Activated CD8-positive, alpha-beta T cell treated with anti-CD3 and anti-CD28 coated beads for 36 hours (primary cell): ENCODE measurements at regions not wholly inside any gene's neighbourhood (a gene's known extent, or its start where the extent isn't known, plus 50 kb on each side); places are given as distances from the start of the nearest gene placed in this dataset.

ENCODE experiments used
- ATAC-seq: fragments of 200-7000 bp; cut with Tn5 transposase; one replicate; pipeline ENCODE4 v1.10.0; 2021; ENCODE audit warnings: mild to moderate bottlenecking, moderate library complexity
- CTCF ChIA-PET: fragments of 350-600 bp; sonication (Branson Sonifier 250); formaldehyde crosslinking; loops from one replicate; lab custom pipeline; 2021; ENCODE audit warnings: antibody characterized with exemption; lab: Charles Lee
- POLR2A ChIA-PET: fragments of 350-600 bp; sonication (Branson Sonifier 250); formaldehyde crosslinking; loops from one replicate; lab custom pipeline; 2021; ENCODE audit warnings: antibody characterized with exemption; lab: Charles Lee
- DNase-seq: peaks from one replicate; pipeline ENCODE4 v3.0.0-alpha.2; 2020
- H3K27ac Mint-ChIP-seq: one replicate; pipeline ENCODE4 v1.8.0; 2021; ENCODE audit warnings: mild to moderate bottlenecking, mixed read lengths
- H3K27me3 Mint-ChIP-seq: one replicate; pipeline ENCODE4 v1.8.0; 2021; ENCODE audit warnings: mixed read lengths
- H3K36me3 Mint-ChIP-seq: one replicate; pipeline ENCODE4 v1.8.0; 2021; ENCODE audit warnings: low read depth, mixed read lengths
- H3K4me1 Mint-ChIP-seq: one replicate; pipeline ENCODE4 v1.8.0; 2021; ENCODE audit warnings: low read depth, mixed read lengths
- H3K4me3 Mint-ChIP-seq: one replicate; pipeline ENCODE4 v1.8.0; 2021; ENCODE audit warnings: mild to moderate bottlenecking, moderate library complexity, mixed read lengths
- H3K9me3 Mint-ChIP-seq: one replicate; pipeline ENCODE4 v1.8.0; 2021; ENCODE audit warnings: mixed read lengths
- CTCF ChIP-seq: fragments of 200-600 bp; IDR thresholded peaks from one replicate; pipeline ENCODE4 v1.8.0; 2022; ENCODE audit warnings: antibody characterized with exemption, mild to moderate bottlenecking
- intact Hi-C: fragments of 100-400 bp; cut with micrococcal nuclease; formaldehyde crosslinking; loops from one replicate; pipeline ENCODE4 v1.10.0; 2022

DNA sequence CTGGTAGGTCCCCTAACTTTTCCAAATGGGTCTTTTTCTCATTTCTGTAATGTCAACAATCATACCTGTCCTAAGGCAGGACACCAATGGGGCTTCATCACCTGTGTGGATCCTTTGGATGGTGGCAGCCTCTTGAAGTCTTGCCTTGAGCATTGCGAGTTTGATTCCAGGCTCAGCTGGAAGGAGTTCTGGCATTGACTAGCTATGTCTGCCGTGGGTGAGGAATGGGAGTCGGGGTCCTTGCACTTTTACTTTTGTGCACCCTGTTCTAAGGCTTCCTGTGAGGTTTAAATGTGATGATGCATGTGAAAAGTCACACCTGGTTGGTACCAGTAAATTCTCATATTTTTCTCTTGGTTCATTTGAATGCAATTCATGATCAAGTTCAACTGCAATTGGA, 55.9 kb upstream of the CTBP2 start:
- Mint-ChIP-seq H3K9me3 (no peaks in the 10 kb centered on the region), H3K27me3 (no peaks in the 10 kb centered on the region), H3K36me3 (no peaks in the 10 kb centered on the region), H3K4me3 (no peak overlapping the region), H3K4me1 (no peaks in the 10 kb centered on the region), H3K27ac (no peak overlapping the region)
- ATAC-seq (no peak), DNase-seq (no peak)
- TF ChIP-seq CTCF: no peak
- CTCF ChIA-PET: no interaction called here
- POLR2A ChIA-PET: no interaction called here
- intact Hi-C loops: no loop called here

- H3K36me3 Mint-ChIP-seq: no peaks in the 10 kb centered on the region
- H3K27me3 Mint-ChIP-seq: no peaks in the 10 kb centered on the region
- ATAC-seq (no peak), DNase-seq (no peak)
- H3K9me3 Mint-ChIP-seq: no peaks in the 10 kb centered on the region
- ChIA-PET CTCF (no interaction called here), POLR2A (no interaction called here)
- no peaks in the 10 kb centered on the region for H3K4me1 Mint-ChIP-seq
- TF ChIP-seq CTCF: no peak
- intact Hi-C loops: no loop called here
- H3K27ac Mint-ChIP-seq: no peak overlapping the region
- no peak overlapping the region for H3K4me3 Mint-ChIP-seq
Observed at GRCh38 chr10:125214283-125214570, 53.9 kb upstream of the CTBP2 start.

DNA sequence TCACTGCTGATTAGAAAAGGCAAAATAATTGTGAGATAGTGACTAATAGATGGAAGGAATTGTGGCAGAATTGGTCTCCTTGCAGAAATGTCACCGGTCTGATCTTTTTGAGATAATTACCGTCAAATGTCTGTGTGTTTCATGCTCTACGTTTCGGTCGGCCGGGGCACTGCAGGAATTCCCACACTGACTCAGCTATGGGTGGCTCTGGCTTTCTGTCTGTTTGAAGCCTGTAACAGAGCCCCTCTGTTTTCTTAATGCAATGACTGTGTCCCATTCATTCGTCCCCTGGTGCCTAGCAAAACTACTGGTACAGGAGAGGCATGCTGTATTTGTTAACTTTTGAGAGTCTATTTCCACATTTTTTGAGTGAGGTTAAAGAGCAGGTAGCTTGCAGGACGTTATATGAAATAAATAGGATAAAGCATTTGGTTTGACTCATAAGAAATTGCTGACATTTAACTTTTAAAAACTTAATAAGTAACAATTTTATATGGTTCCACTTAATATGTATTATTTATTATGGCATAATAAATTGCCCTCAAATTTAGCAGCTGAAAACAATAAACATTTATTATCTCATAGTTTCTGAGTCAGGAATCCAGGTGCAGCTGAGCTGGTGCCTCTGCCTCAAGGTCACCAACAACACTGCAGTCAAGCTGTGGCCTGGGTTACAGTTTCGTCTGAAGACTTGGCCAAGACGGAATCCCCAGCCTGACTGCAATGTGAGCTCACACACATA, 53.3 kb upstream of the CTBP2 start:
- Mint-ChIP-seq H3K36me3 (no peaks in the 10 kb centered on the region), H3K27ac (no peak overlapping the region), H3K4me3 (no peak overlapping the region), H3K27me3 (no peaks in the 10 kb centered on the region), H3K9me3 (no peaks in the 10 kb centered on the region), H3K4me1 (no peaks in the 10 kb centered on the region)
- no peak for TF ChIP-seq CTCF
- ATAC-seq (no peak), DNase-seq (no peak)
- intact Hi-C loops: no loop called here
- ChIA-PET CTCF (no interaction called here), POLR2A (no interaction called here)

- no peak for TF ChIP-seq CTCF
- CTCF ChIA-PET: no interaction called here
- H3K4me1 Mint-ChIP-seq: no peaks in the 10 kb centered on the region
- no peaks in the 10 kb centered on the region for H3K9me3 Mint-ChIP-seq
- H3K36me3 Mint-ChIP-seq: no peaks in the 10 kb centered on the region
- ATAC-seq: no peak
- no peak for DNase-seq
- POLR2A ChIA-PET: no interaction called here
- H3K27me3 Mint-ChIP-seq: no peaks in the 10 kb centered on the region
- intact Hi-C loops: no loop called here
- H3K27ac Mint-ChIP-seq: no peak overlapping the region
- no peak overlapping the region for H3K4me3 Mint-ChIP-seq
Observed at GRCh38 chr10:125212150-125212809, 51.9 kb upstream of the CTBP2 start.
